H9 (cell line): ENCODE measurements at regions not wholly inside any gene's neighbourhood (a gene's known extent, or its start where the extent isn't known, plus 50 kb on each side); places are given as distances from the start of the nearest gene placed in this dataset.

Experiments used
- DNase-seq: peaks from one replicate; pipeline ENCODE4 v3.0.0-alpha.2; 2017
- H2AFZ ChIP-seq: one replicate; pipeline ENCODE4 v1.6.1; 2013; ENCODE audit warnings: mild to moderate bottlenecking, low read length, control low read depth, moderate library complexity
- H2AK5ac ChIP-seq: 2 replicates; pipeline ENCODE4 v1.6.1; 2013; ENCODE audit warnings: low read length, control low read depth, mixed read lengths; ENCODE audit not compliant: insufficient read length
- H2BK120ac ChIP-seq: one replicate; pipeline ENCODE4 v1.6.1; 2013; ENCODE audit warnings: low read depth, mild to moderate bottlenecking, low read length, control low read depth, inconsistent platforms; ENCODE audit not compliant: poor library complexity, severe bottlenecking
- H2BK12ac ChIP-seq: 2 replicates; pipeline ENCODE4 v1.6.1; 2013; ENCODE audit warnings: low read length, control low read depth, mixed read lengths, low read depth; ENCODE audit not compliant: insufficient read length
- H2BK15ac ChIP-seq: 2 replicates; pipeline ENCODE4 v1.6.1; 2013; ENCODE audit warnings: low read depth, low read length, control low read depth
- H2BK20ac ChIP-seq: one replicate; pipeline ENCODE4 v1.6.1; 2013; ENCODE audit warnings: low read depth, mild to moderate bottlenecking, low read length, control low read depth, inconsistent platforms; ENCODE audit not compliant: poor library complexity, severe bottlenecking
- H2BK5ac ChIP-seq: 2 replicates; pipeline ENCODE4 v1.6.1; 2013; ENCODE audit warnings: low read length, control low read depth, mixed read lengths; ENCODE audit not compliant: insufficient read length
- H3K14ac ChIP-seq: 2 replicates; pipeline ENCODE4 v1.6.1; 2013; ENCODE audit warnings: low read length, control low read depth; ENCODE audit not compliant: insufficient read depth
- H3K18ac ChIP-seq: 2 replicates; pipeline ENCODE4 v1.6.1; 2013; ENCODE audit warnings: low read depth, mild to moderate bottlenecking, mixed read lengths, low read length, control low read depth; ENCODE audit not compliant: insufficient read length
- H3K23ac ChIP-seq: 2 replicates; pipeline ENCODE4 v1.6.1; 2013; ENCODE audit warnings: low read length, control low read depth, mixed read lengths, low read depth; ENCODE audit not compliant: insufficient read length
- H3K23me2 ChIP-seq: 2 replicates; pipeline ENCODE4 v1.6.1; 2013; ENCODE audit warnings: low read depth, mild to moderate bottlenecking, mixed read lengths, low read length, control low read depth; ENCODE audit not compliant: insufficient read length, poor library complexity, severe bottlenecking
- H3K27ac ChIP-seq: 2 replicates; pipeline ENCODE4 v1.5.1; 2013; ENCODE audit warnings: low read length, control low read depth, mixed read lengths, low read depth; ENCODE audit not compliant: insufficient read length
- H3K27me3 ChIP-seq: 2 replicates; pipeline ENCODE4 v1.6.1; 2013; ENCODE audit warnings: low read length, control low read depth, inconsistent platforms; ENCODE audit not compliant: insufficient read depth
- H3K4ac ChIP-seq: 2 replicates; pipeline ENCODE4 v1.6.1; 2013; ENCODE audit warnings: low read depth, mild to moderate bottlenecking, control low read depth, inconsistent platforms, low read length, moderate library complexity
- H3K4me1 ChIP-seq: 2 replicates; pipeline ENCODE4 v1.6.1; 2013; ENCODE audit warnings: low read length, control low read depth, inconsistent platforms; ENCODE audit not compliant: insufficient read depth
- H3K4me2 ChIP-seq: 2 replicates; pipeline ENCODE4 v1.6.1; 2013; ENCODE audit warnings: low read length, control low read depth, mixed read lengths; ENCODE audit not compliant: insufficient read length, insufficient read depth
- H3K56ac ChIP-seq: 2 replicates; pipeline ENCODE4 v1.6.1; 2013; ENCODE audit warnings: low read depth, mild to moderate bottlenecking, mixed read lengths, low read length, control low read depth; ENCODE audit not compliant: insufficient read length
- H3K79me1 ChIP-seq: 2 replicates; pipeline ENCODE4 v1.6.1; 2013; ENCODE audit warnings: low read depth, mild to moderate bottlenecking, moderate library complexity, low read length, control low read depth, inconsistent platforms; ENCODE audit not compliant: insufficient read depth, poor library complexity, severe bottlenecking
- H3K79me2 ChIP-seq: 2 replicates; pipeline ENCODE4 v1.6.1; 2013; ENCODE audit warnings: low read length, control low read depth, inconsistent platforms; ENCODE audit not compliant: insufficient read depth
- H3K9ac ChIP-seq: 2 replicates; pipeline ENCODE4 v1.6.1; 2013; ENCODE audit warnings: low read length, control low read depth, mixed read lengths; ENCODE audit not compliant: insufficient read length; ENCODE audit errors: extremely low read depth
- H3K9me3 ChIP-seq: one replicate; pipeline ENCODE4 v1.6.1; 2013; ENCODE audit warnings: low read depth, low read length, inconsistent platforms; ENCODE audit not compliant: control insufficient read depth
- H3T11ph ChIP-seq: one replicate; pipeline ENCODE4 v1.6.1; 2013; ENCODE audit warnings: mild to moderate bottlenecking, low read length, control low read depth, inconsistent platforms
- H4K20me1 ChIP-seq: one replicate; pipeline ENCODE4 v1.6.1; 2013; ENCODE audit not compliant: control insufficient read depth, insufficient read length, insufficient read depth
- H4K5ac ChIP-seq: 2 replicates; pipeline ENCODE4 v1.6.1; 2013; ENCODE audit warnings: low read depth, mild to moderate bottlenecking, mixed read lengths, low read length, control low read depth; ENCODE audit not compliant: insufficient read length
- H4K8ac ChIP-seq: replicated peaks from 2 replicates; pipeline ENCODE4 v1.6.1; 2013; ENCODE audit warnings: low read length, control low read depth, mixed read lengths, low read depth; ENCODE audit not compliant: insufficient read length
- H4K91ac ChIP-seq: 2 replicates; pipeline ENCODE4 v1.6.1; 2013; ENCODE audit warnings: low read depth, mild to moderate bottlenecking, moderate library complexity, mixed read lengths, low read length, control low read depth; ENCODE audit not compliant: insufficient read length
- H3K27ac Mint-ChIP-seq, 3 experiments: 2 replicates in 2 of 3; 3 replicates in 1 of 3; pipeline ENCODE4 v1.8.0; 2020 to 2021; ENCODE audit warnings: mixed read lengths in 3 of 3, mild to moderate bottlenecking in 1 of 3, moderate library complexity in 1 of 3
- H3K27me3 Mint-ChIP-seq: 2 replicates; pipeline ENCODE4 v1.8.0; 2021; ENCODE audit warnings: low read depth, mild to moderate bottlenecking, moderate library complexity, mixed read lengths
- H3K36me3 Mint-ChIP-seq, 3 experiments: 2 replicates in 2 of 3; 3 replicates in 1 of 3; pipeline ENCODE4 v1.8.0; 2020 to 2021; ENCODE audit warnings: low read depth in 3 of 3, mixed read lengths in 3 of 3; ENCODE audit not compliant: insufficient read depth in 1 of 3
- H3K4me1 Mint-ChIP-seq, 2 experiments: 2 replicates each; pipeline ENCODE4 v1.8.0; 2020; ENCODE audit warnings: mixed read lengths in 2 of 2
- H3K4me3 Mint-ChIP-seq, 2 experiments: 2 replicates in 1 of 2; 3 replicates in 1 of 2; pipeline ENCODE4 v1.8.0; 2020 to 2021; ENCODE audit warnings: mild to moderate bottlenecking in 2 of 2, mixed read lengths in 2 of 2, moderate library complexity in 1 of 2
- H3K9me3 Mint-ChIP-seq, 2 experiments: 2 replicates in 1 of 2; 3 replicates in 1 of 2; pipeline ENCODE4 v1.8.0; 2020; ENCODE audit warnings: mild to moderate bottlenecking in 2 of 2, mixed read lengths in 2 of 2, moderate library complexity in 1 of 2
- WGBS: extraction: QIAGEN DNeasy Blood & Tissue Kit; methylation state at CpG from one replicate; pipeline ENCODE4 v1.1.7; 2013; ENCODE audit warnings: missing lambda C conversion rate, low lambda C conversion rate, mixed read lengths; ENCODE audit not compliant: insufficient read length; ENCODE audit errors: extremely low coverage; 5-methylcytosine and 5-hydroxymethylcytosine counted together
- TF ChIP-seq, protein P1 (sequence below): fragments of 200-600 bp; sonication (generic); conservative IDR thresholded peaks from 3 replicates; pipeline ENCODE4 v1.8.0; 2021; ENCODE audit warnings: antibody characterized with exemption, mild to moderate bottlenecking

DNA sequence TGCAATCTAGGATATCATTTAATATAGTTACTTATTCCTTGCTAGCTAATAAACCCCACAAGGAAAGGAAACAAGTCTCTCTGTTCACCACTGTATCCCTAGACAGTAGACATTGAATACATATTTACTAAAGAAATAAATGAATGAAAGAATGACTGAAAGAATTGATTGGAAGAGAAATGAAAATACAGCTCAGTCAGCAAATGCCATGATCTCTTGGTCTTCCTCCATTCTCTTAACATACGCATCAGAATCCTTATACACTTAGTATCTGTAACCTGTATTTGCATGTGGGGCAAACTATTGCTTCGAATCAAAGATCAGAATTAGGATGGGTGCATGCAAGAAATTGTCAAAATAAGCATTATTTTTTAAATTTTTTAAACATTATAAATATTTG lies 500.8 kb upstream of the ADGRL2 start:
- H3K27me3 ChIP-seq = no peaks in the 10 kb centered on the region
- Mint-ChIP-seq H3K27ac (no peak overlapping the region), H3K4me1 (peaks cover 21 to 27% of the 10 kb centered on the region in 2 experiments), H3K4me3 (no peak overlapping the region), H3K9me3 (peaks cover 0 to 2% of the 10 kb centered on the region in 2 experiments; a peak in 1 of 5 replicates), H3K36me3 (peaks cover 4 to 11% (median 4%) of the 10 kb centered on the region in 3 experiments; a peak in 5 of 7 replicates), H3K27me3 (no peaks in the 10 kb centered on the region)
- H4K20me1 ChIP-seq = no peaks in the 10 kb centered on the region
- H4K91ac ChIP-seq = no peak overlapping the region
- no CpG with 5 or more reads among the region's 2 CpGs for WGBS
- H2BK5ac ChIP-seq = no peak overlapping the region
- no peak overlapping the region for H2BK15ac ChIP-seq
- H3K27ac ChIP-seq = no peak overlapping the region
- H3K4ac ChIP-seq = no peak overlapping the region
- no peaks in the 10 kb centered on the region for H3K9me3 ChIP-seq
- H2AFZ ChIP-seq = no peak overlapping the region
- H4K5ac ChIP-seq = no peak overlapping the region
- H3K18ac ChIP-seq = no peak overlapping the region
- H2AK5ac ChIP-seq = no peak overlapping the region
- H2BK120ac ChIP-seq = no peak overlapping the region
- H3K23me2 ChIP-seq = no peaks in the 10 kb centered on the region
- no peak overlapping the region for H2BK12ac ChIP-seq
- no peak overlapping the region for H3K56ac ChIP-seq
- no peak overlapping the region for H3K9ac ChIP-seq
- H3K79me1 ChIP-seq = no peaks in the 10 kb centered on the region
- no peaks in the 10 kb centered on the region for H3K79me2 ChIP-seq
- H4K8ac ChIP-seq = no peak overlapping the region
- H3K23ac ChIP-seq = no peak overlapping the region
- no peak overlapping the region for H2BK20ac ChIP-seq
- no peak overlapping the region for H3T11ph ChIP-seq
- DNase-seq = no peak
- TF ChIP-seq, protein P1, sequence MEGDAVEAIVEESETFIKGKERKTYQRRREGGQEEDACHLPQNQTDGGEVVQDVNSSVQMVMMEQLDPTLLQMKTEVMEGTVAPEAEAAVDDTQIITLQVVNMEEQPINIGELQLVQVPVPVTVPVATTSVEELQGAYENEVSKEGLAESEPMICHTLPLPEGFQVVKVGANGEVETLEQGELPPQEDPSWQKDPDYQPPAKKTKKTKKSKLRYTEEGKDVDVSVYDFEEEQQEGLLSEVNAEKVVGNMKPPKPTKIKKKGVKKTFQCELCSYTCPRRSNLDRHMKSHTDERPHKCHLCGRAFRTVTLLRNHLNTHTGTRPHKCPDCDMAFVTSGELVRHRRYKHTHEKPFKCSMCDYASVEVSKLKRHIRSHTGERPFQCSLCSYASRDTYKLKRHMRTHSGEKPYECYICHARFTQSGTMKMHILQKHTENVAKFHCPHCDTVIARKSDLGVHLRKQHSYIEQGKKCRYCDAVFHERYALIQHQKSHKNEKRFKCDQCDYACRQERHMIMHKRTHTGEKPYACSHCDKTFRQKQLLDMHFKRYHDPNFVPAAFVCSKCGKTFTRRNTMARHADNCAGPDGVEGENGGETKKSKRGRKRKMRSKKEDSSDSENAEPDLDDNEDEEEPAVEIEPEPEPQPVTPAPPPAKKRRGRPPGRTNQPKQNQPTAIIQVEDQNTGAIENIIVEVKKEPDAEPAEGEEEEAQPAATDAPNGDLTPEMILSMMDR = no peak
- peaks cover 4% of the 10 kb centered on the region for H3K4me1 ChIP-seq
- no peak overlapping the region for H3K4me2 ChIP-seq
- no peak overlapping the region for H3K14ac ChIP-seq
